Limb (tissue), 2 donors: ENCODE measurements at regions not wholly inside any gene's neighbourhood (a gene's known extent, or its start where the extent isn't known, plus 50 kb on each side); places are given as distances from the start of the nearest gene placed in this dataset.

Source experiments
- DNase-seq, 2 donors: peaks; one replicate each; pipeline ENCODE4 v3.0.0-alpha.2; 2016; ENCODE audit errors: extremely low spot score in 2 of 2

- peak in 1 of 2 donors; percentile 5 for DNase-seq
Observed at GRCh38 chr15:69656271-69657030, 203.8 kb downstream of the RPLP1 start.

GRCh38 chr15:69657626-69658025 is 205.0 kb downstream of the RPLP1 start:
- peak in 1 of 2 donors; percentile 4 for DNase-seq

DNA sequence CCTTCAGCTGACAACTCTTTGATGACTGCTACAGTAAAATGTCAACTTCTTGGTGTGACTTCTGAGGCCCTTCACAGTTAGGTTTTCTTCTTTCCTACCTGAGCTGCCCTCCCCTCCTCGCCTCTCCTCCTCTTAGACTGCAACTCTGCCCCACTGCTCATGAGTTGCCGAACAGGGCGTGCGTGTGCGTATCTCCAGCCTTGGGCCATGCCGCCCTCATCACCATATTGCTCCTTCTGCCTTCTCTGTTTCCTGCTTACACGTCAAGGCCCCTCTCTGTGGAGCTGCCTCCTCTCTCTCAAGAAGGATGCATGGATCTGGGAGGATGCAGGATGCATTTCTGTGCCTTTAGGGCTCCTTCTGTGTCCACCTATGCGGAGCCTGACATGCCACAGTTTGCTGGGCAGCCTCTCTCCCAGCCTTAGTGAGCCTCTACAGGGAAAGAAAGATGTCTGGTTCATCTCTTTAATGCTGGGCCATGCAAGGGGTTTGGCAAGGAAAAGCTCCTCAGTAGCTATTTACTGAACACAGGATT is 205.9 kb downstream of the RPLP1 start:
- DNase-seq = peak in 1 of 2 donors; percentile 7

- peak in 1 of 2 donors; percentile 15 for DNase-seq
Observed at GRCh38 chr15:69659454-69660050, 206.9 kb downstream of the RPLP1 start.

DNA sequence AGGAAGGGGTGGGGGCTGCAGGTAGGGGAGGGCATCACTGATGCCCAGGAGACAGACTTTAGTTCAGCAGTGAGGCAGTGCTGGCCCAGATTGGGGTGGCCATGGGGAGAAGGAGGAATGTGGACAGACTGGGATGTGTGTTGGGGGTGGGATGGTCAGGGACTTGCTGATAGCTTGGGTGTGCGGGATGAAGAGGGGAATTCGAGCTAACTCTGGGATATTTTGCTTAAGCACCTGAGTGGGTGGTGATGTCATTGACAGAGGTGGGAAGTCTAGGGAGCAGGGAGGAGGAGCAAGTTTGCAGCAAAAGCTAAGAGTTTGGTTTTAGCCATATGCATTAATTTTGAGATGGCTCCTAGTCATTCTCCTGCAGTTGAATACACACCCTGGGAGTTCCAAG is 207.5 kb downstream of the RPLP1 start:
- peak in 1 of 2 donors; percentile 4 for DNase-seq

GRCh38 chr15:69660658-69661405 is 208.2 kb downstream of the RPLP1 start:
- peak in 1 of 2 donors; percentile 2 for DNase-seq

DNA sequence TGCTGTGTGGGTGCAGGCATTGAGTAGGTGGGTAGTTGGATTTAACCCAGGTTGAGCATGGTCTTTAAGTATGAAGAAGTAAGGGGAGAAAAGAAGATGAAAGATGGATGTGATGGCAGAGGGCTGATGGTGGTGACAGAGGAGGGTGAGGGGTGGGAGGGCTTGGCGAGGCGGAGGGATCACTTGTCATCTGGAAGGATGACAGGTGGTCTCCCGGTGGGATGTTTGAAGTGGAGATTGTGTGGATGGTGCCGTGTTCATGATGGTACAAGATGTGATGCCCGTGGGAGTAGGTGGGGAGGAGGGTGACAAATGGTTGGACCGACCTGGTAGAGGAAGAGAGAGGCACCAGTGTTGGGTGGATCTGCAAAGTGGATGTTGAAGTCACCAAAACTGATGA is 208.8 kb downstream of the RPLP1 start:
- peak in 1 of 2 donors; percentile 16 for DNase-seq

- peak in 1 of 2 donors; percentile 6 for DNase-seq
Observed at GRCh38 chr15:69661871-69662644, 209.4 kb downstream of the RPLP1 start.

DNA sequence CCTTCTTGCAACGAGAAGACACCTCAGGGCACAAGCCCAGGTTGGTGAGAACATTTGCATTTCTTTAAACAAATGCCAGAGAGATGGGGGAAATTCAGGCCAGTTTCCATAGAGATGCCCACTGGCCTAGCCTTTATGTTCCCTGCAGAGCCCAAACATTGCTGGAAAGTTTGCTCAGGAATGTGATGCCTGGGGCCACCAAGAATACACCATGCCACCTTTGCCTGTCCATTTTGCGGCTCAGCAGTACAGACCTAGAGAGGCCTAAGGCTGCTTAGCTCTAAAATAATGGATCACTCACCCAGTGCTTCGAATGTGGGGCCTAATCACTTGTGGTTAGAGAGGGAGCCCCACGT is 210.0 kb downstream of the RPLP1 start:
- DNase-seq = peak in 1 of 2 donors; percentile 4

GRCh38 chr15:69663441-69663840 is 210.8 kb downstream of the RPLP1 start:
- no peak for DNase-seq

GRCh38 chr15:69663982-69664381 is 211.4 kb downstream of the RPLP1 start:
- no peak for DNase-seq

DNA sequence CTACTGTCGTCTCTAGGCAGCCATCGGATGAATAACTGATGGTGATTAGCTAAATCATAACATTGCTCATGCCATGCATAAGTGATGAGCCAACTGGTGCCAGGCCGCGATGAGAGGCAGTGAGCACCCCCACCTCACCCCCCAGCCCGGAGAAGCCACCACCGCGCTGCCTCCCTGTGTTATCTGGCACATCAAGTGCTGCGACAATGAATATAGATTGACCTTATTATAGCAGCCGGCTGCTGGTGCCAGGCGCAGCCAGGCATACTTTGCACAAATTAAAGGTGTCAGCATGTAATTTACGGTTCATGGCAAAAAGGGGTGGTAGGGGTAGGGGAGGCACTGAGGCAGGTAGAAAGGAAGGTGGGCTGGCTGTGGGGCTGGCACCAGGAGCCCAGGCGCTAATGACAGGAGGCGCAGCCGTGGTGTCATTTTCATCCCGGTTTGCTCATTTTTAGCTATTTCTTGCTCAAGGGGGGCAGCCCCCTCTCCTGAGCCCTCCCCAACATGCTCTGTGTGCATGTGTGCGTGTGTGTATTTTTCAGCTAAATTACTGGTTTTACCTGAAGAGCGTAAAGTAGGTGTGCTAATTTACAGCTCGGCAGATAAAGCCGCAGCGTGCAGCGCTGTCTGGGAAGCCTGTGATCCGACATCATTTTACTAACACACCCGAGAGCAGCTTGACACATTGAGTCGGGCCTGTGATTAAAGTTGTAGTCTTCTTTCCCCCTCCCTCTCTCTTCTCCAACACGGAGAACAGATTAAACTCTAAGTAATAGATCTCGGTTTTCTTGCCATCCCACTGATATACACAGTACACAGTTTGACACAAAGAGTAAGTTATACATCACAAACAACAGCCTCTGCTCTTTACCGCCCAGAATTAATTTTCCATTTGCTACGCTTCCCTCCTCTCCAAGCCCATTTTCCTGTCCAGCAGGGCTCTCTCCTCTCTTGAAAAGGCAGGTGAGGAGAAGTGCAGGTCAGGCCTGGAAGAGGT is 212.3 kb downstream of the RPLP1 start:
- DNase-seq = no peak

DNA sequence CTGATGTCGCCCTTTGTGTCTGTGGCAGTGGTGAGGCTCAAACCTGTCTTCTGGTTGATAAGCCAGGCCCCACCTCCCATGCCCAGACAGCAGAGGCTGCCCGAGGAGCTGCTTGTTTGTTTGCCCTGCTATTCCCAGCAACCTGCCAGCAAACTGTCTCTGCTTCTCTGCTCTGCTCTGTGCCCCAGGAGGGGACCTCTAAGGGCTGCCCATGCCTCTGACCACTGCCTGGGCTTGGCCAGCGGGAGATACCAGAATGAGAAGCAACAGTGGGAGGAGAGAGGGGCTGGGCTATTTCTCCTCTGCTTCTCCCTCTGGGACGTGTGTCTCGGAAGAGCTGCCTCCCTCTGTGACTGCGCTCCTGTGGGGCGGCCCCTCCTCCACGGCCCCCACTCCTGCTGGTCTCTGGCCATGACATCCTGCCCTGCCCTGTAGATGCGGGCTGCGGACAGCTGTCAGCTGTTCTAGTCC is 213.1 kb downstream of the RPLP1 start:
- DNase-seq = no peak

DNA sequence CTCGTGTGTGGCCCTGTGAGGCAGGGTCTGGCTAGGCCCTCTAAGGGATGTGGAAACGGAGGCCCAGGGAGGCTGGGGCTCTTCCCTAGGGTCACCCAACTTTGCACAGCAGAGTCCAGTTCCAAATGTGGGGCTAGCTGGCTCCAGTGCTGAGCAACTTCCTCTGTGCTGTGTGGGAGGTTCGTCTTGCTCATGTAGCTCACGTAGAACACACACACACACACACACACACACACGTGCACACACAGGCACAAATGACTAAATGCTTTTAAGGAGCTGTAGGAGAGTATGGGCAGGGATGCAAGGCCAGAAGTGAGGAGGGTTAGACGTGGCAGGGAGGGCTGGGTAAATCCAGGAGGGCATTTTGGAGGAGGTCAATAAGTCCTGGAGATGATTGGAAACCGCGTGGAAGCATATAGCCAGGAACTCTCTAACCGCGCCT is 213.8 kb downstream of the RPLP1 start:
- DNase-seq = no peak

- no peak for DNase-seq
Observed at GRCh38 chr15:69666921-69667811, 214.5 kb downstream of the RPLP1 start.

DNA sequence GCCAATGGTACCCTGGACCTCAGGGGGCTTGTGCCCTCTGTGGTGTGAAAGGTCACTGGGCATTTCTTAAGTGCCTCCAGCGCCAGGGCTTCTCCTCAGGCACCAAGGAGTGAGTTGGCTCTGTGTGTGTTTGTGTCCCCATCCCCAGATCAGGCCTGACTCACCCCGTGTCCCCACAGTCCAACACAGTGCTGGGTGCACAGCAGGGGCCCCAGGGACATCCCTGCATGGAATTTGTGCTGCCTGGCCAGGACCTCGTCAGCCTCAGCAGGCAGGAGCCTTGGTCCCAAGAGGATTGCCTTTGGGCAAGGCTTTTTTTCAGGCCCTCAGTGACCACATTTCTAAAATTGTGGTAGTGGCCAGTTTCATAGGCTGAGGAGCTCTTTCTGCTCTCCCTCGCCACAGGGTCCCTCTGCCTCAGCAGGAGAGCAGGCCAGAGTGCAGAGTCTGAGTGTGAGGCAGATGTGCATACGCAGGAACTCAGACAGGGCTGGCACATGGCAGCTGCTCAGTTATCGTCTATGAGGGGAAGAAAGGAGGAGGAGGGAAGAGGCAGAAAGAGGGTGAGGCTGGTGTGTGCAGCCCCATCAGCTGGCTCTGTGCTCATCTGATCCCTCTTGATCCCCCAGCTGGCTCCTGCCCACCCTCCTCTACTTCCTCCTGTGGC is 215.6 kb downstream of the RPLP1 start:
- DNase-seq = no peak

DNA sequence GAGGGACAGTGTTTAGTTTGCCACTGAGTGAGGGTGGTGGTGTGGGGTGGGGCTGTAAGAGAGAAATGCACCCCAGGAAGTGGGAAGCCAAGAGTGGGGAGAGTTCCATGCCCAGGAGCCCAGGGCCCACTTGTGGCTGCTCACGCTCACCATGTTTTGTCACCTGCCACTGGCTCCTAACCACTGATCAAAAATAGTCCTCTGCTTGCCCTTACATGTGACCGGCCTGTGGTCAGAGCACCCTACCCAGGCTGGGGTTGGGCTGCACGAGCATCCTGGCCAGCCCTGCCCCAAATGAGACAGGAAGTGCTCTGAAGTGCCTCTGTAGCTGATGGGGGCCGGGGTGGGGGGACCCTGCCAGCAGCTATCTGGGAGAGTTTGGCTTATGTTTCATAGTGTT is 216.3 kb downstream of the RPLP1 start:
- no peak for DNase-seq

GRCh38 chr15:69669446-69669845 is 216.8 kb downstream of the RPLP1 start:
- no peak for DNase-seq
